Stomach (tissue), 8 donors: ENCODE measurements at regions not wholly inside any gene's neighbourhood (a gene's known extent, or its start where the extent isn't known, plus 50 kb on each side); places are given as distances from the start of the nearest gene placed in this dataset.

ENCODE experiments used
- DNase-seq, 2 donors: peaks; one replicate each; pipeline versions ENCODE4 v3.0.0 to v3.0.0-alpha.2; 2013 to 2019
- H3K27ac ChIP-seq, 5 donors: fragments of 200-600 bp in 4 of 5; sonication (generic) in 4 of 5; one replicate each; pipeline ENCODE4 v1.5.1; 2013 to 2019; ENCODE audit warnings: mild to moderate bottlenecking in 1 of 5, moderate library complexity in 1 of 5
- H3K27me3 ChIP-seq, 3 donors: fragments of 200-600 bp; sonication (generic); one replicate each; pipeline ENCODE4 v1.5.1; 2017 to 2019; ENCODE audit warnings: mixed run types in 1 of 3
- H3K36me3 ChIP-seq, 4 donors: fragments of 200-600 bp; sonication (generic); 1 replicate in 3 of 4; 2 replicates in 1 of 4; pipeline ENCODE4 v1.5.1; 2016 to 2019
- H3K4me1 ChIP-seq, 4 donors: fragments of 200-600 bp; sonication (generic); one replicate each; pipeline ENCODE4 v1.5.1; 2016 to 2019
- H3K4me3 ChIP-seq, 4 donors: fragments of 200-600 bp; sonication (generic) in 3 of 4; one replicate each; pipeline ENCODE4 v1.5.1; 2016 to 2019; ENCODE audit warnings: mild to moderate bottlenecking in 1 of 4
- H3K9me3 ChIP-seq, 4 donors: fragments of 200-600 bp; sonication (generic); one replicate each; pipeline ENCODE4 v1.5.1; 2016 to 2019
- EP300 ChIP-seq: sonication (generic); formaldehyde crosslinking; IDR thresholded peaks from one replicate; pipeline ENCODE4 v1.6.1; 2017; ENCODE audit warnings: antibody characterized with exemption
- POLR2A ChIP-seq, 4 donors: fragments of 450-650 bp; IDR thresholded peaks; one replicate each; pipeline ENCODE4 v1.6.1; 2016; ENCODE audit warnings: antibody characterized with exemption in 4 of 4, control low read depth in 2 of 4, mild to moderate bottlenecking in 1 of 4, moderate library complexity in 1 of 4
- POLR2AphosphoS5 ChIP-seq, 3 donors: sonication (generic); formaldehyde crosslinking; IDR thresholded peaks; one replicate each; pipeline ENCODE4 v1.6.1; 2016; ENCODE audit warnings: antibody characterized with exemption in 3 of 3
- WGBS, 5 donors: extraction: QIAGEN DNeasy Blood & Tissue Kit in 3 of 5; methylation state at CpG; one replicate each; pipeline versions ENCODE4 v1.1.5 to v1.1.7; 2013 to 2018; 5-methylcytosine and 5-hydroxymethylcytosine counted together
- intact Hi-C: fragments of 100-400 bp; cut with DNase I; formaldehyde crosslinking; loops from one replicate; pipeline ENCODE4 v1.15.1; 2023; ENCODE audit warnings: low total_unique reads
- TF ChIP-seq, protein P1 (sequence below), 7 experiments: fragments of 450-650 bp in 4 of 7; fragments of 200-600 bp in 3 of 7; sonication (generic) in 3 of 7; IDR thresholded peaks; one replicate each; pipeline ENCODE4 v1.5.1; 2016 to 2019; ENCODE audit warnings: antibody characterized with exemption in 7 of 7, control low read depth in 2 of 7, mild to moderate bottlenecking in 1 of 7
- donor health status: healthy with polysubstance abuse.
- donor health status: Bipolar disorder and iron deficiency.
- donor health status: healthy.

- no peaks in the 10 kb centered on the region for H3K36me3 ChIP-seq
- H3K4me1 ChIP-seq = no peaks in the 10 kb centered on the region
- H3K4me3 ChIP-seq = no peak overlapping the region
- TF ChIP-seq EP300 (no peak), POLR2AphosphoS5 (IDR thresholded peaks at IDR 0.05) (no peak), POLR2A (IDR thresholded peaks at IDR 0.05) (no peak)
- TF ChIP-seq, protein P1, sequence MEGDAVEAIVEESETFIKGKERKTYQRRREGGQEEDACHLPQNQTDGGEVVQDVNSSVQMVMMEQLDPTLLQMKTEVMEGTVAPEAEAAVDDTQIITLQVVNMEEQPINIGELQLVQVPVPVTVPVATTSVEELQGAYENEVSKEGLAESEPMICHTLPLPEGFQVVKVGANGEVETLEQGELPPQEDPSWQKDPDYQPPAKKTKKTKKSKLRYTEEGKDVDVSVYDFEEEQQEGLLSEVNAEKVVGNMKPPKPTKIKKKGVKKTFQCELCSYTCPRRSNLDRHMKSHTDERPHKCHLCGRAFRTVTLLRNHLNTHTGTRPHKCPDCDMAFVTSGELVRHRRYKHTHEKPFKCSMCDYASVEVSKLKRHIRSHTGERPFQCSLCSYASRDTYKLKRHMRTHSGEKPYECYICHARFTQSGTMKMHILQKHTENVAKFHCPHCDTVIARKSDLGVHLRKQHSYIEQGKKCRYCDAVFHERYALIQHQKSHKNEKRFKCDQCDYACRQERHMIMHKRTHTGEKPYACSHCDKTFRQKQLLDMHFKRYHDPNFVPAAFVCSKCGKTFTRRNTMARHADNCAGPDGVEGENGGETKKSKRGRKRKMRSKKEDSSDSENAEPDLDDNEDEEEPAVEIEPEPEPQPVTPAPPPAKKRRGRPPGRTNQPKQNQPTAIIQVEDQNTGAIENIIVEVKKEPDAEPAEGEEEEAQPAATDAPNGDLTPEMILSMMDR (IDR thresholded peaks at IDR 0.05) = no peak
- H3K27me3 ChIP-seq = no peaks in the 10 kb centered on the region
- H3K9me3 ChIP-seq = no peaks in the 10 kb centered on the region
- DNase-seq = no peak
- 83 to 91% (median 88%) methylated on average over 3 of the region's 3 CpGs for WGBS, 5 donors
- intact Hi-C loops = no loop called here
- no peak overlapping the region for H3K27ac ChIP-seq
Observed at GRCh38 chr2:151096235-151096634, 165.4 kb downstream of the RBM43 start.

DNA sequence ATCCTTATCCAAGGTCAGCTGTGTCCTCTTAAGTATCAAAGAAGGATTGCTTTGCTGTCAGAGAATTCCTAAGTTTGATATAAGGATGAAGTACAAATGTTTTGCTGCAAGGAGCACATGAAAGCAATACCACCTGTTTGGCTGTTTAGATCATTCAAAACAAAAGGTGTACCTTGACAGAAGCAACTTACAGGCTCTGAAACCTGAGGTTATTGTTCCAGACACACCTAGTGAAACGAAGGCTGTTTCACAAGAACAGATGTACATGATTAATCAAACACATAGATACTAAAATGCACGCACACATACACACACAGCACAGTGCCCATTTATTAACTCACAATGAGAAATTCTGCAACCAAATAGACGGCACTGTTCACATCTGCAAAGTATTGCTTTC, 166.2 kb downstream of the RBM43 start:
- H3K27ac ChIP-seq = no peak overlapping the region
- no peak overlapping the region for H3K4me3 ChIP-seq
- H3K9me3 ChIP-seq = no peaks in the 10 kb centered on the region
- H3K4me1 ChIP-seq = no peaks in the 10 kb centered on the region
- DNase-seq = no peak
- H3K36me3 ChIP-seq = no peaks in the 10 kb centered on the region
- TF ChIP-seq POLR2AphosphoS5 (IDR thresholded peaks at IDR 0.05) (no peak), EP300 (no peak), POLR2A (IDR thresholded peaks at IDR 0.05) (no peak)
- TF ChIP-seq, protein P1 (IDR thresholded peaks at IDR 0.05) = no peak
- H3K27me3 ChIP-seq = no peaks in the 10 kb centered on the region
- intact Hi-C loops = no loop called here
- WGBS, 5 donors = 53 to 79% (median 68%) methylated on average over 3 of the region's 3 CpGs

DNA sequence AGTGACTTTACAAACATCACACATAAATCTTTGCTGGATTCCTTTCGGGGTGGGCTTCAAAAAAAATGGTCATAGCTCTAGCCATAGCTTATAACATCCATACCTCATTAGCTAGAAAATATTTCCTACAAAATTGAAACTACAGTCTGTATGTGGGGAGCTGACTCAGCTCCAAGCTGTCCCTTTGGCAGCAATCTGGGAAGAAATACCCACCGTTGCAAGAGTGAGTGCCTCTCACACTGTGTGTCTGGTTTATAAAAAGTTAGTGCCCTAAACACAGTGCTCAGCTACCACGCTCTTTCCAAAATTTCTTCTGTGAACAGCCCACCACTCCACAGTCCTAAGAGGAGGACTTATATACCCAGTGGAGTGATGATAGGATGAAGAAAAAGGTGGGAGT, 170.1 kb downstream of the RBM43 start:
- DNase-seq = no peak
- no peaks in the 10 kb centered on the region for H3K9me3 ChIP-seq
- intact Hi-C loops = no loop called here
- TF ChIP-seq POLR2A (IDR thresholded peaks at IDR 0.05) = no peak
- TF ChIP-seq EP300 = no peak
- no peak for TF ChIP-seq POLR2AphosphoS5 (IDR thresholded peaks at IDR 0.05)
- TF ChIP-seq, protein P1 (IDR thresholded peaks at IDR 0.05) = no peak
- no peak overlapping the region for H3K4me3 ChIP-seq
- no peaks in the 10 kb centered on the region for H3K4me1 ChIP-seq
- H3K36me3 ChIP-seq = no peaks in the 10 kb centered on the region
- H3K27ac ChIP-seq = no peak overlapping the region
- 63 to 82% (median 77%) methylated on average over 3 of the region's 3 CpGs for WGBS, 5 donors
- no peaks in the 10 kb centered on the region for H3K27me3 ChIP-seq

- intact Hi-C loops = no loop called here
- WGBS, 5 donors = 70 to 82% (median 74%) methylated on average over 3 of the region's 3 CpGs
Observed at GRCh38 chr2:151087377-151087776, 174.3 kb downstream of the RBM43 start.

More at GRCh38 chr2:151087377-151087776, 174.3 kb downstream of the RBM43 start:
- H3K36me3 ChIP-seq = no peaks in the 10 kb centered on the region
- no peaks in the 10 kb centered on the region for H3K27me3 ChIP-seq
- no peaks in the 10 kb centered on the region for H3K4me1 ChIP-seq
- no peaks in the 10 kb centered on the region for H3K9me3 ChIP-seq
- H3K4me3 ChIP-seq = no peak overlapping the region
- H3K27ac ChIP-seq = no peak overlapping the region
- no peak for DNase-seq
- no peak for TF ChIP-seq POLR2AphosphoS5 (IDR thresholded peaks at IDR 0.05)
- TF ChIP-seq EP300 = no peak
- no peak for TF ChIP-seq POLR2A (IDR thresholded peaks at IDR 0.05)
- TF ChIP-seq, protein P1 (IDR thresholded peaks at IDR 0.05) = no peak
